ENCODE measurements at regions not wholly inside any gene's neighbourhood (a gene's known extent, or its start where the extent isn't known, plus 50 kb on each side); places are given as distances from the start of the nearest gene placed in this dataset.
"Not testable (repeated sequence)": the region's sequence is repeated elsewhere in the genome, so short reads cannot be mapped to it uniquely, and the experiment has no call there.

DNA sequence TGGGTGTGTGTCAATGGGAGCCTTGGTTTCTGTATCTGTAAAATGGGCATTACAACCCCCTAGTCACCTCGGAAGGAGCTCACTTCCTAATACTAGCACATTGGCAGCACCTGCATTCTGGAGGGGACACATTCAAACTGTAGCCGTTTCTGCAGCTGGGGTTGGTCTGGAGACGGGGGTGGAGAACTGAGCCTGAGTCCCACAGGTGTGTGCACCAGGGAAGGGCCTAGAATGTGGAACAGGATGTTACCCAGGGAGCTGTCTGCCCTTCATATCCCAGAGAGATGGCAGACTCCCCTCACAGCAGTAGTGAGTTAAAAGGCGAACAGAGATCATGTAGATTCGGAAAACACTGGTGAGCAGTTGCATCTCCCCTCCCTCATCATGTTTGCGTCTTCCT is 272.8 kb upstream of the ZNF32 start:
- no peak for DNase-seq (ENCODE audit: low read depth in 1 of 2, low spot score in 1 of 2)

DNA sequence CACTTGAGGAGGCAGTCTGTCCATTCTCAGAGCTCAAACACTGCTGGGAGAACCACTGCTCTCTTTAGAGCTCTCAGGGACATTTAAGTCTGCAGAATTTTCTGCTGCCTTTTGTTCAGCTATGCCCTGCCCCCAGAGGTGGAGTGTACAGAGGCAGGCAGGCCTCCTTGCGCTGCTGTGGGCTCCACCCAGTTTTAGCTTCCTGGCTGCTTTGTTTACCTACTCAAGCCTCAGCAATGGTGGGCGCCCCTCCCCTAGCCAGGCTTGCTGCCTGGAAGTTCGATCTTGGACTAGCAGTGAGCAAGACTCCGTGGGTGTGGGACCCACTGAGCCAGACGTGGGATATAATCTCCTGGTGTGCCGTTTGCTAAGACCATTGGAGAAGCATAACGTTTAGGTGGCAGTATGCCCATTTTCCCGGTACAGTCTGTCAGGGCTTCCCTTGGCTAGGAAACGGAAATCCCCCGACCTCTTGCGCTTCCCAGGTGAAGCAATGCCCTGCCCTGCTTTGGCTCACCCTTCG is 271.6 kb upstream of the ZNF32 start:
- not testable (repeated sequence) for DNase-seq (ENCODE audit: low read depth in 1 of 2, low spot score in 1 of 2)

DNA sequence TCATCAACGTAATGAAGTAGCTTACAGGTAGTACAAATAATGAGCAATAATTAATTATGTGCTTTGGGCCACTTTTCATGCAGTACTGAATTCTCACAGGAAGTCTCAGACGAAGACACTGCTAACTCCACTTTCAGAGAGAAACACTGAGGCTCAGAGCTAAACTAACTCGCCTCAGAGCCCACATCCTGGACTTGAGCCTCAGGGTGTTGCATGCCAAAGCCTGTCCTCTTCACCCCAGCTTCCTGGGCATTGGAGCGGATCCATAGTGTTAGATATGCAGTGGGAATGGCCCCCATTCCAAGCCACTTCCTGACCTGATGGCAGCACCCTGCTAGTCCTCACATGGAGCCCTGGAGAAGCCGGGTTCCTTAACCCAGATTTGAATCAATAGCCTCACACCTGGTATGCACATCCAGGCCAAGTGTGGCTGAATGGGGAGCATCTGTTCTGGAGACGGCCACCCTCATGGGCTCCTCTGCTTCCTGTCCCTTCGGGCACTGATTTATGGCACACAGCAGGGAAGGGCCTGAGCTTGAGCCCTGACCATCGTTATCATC is 265.1 kb upstream of the ZNF32 start:
- DNase-seq (ENCODE audit: low read depth in 1 of 2, low spot score in 1 of 2) = no peak

DNA sequence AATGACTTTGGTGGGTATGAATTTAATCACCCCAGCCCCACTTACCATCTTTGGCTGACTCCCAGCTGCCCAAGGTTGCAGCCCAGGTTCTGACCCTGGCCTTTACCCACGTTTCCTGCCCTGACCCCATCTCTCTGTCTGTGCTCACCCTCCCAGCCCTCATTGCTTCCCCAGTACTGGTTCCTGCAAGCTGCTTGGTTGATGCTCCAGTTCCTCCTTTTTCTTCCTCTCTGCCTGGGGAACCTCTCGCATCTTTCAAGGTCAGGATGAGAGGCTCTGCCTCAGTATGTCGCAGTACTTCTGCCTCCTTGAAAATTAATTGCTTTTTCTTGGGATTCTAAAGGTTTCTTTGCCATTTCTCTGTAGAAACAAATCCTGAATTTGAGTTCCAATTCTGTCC is 263.8 kb upstream of the ZNF32 start:
- DNase-seq (ENCODE audit: low read depth in 1 of 2, low spot score in 1 of 2) = no peak

DNA sequence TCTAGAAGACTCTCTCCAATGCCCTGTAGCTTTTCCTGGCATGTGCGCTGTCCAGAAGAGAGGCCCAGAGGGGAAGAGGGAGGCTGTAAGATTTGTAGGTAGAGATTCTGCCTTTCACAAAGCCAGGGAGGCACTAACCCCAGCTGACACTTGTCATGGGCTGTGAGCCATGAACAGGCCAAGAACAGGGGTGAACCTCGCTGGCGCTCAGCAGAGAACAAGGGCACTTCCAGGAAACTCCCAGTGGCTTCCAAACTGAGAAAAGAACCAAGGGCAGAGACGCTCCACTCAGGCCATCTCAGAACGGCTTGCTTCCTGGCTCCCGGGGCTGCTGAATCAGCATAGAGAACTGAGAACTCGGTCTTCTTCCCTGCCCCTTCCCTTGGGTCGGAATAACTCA is 257.8 kb upstream of the ZNF32 start:
- DNase-seq (ENCODE audit: low read depth in 1 of 2, low spot score in 1 of 2) = no peak

DNA sequence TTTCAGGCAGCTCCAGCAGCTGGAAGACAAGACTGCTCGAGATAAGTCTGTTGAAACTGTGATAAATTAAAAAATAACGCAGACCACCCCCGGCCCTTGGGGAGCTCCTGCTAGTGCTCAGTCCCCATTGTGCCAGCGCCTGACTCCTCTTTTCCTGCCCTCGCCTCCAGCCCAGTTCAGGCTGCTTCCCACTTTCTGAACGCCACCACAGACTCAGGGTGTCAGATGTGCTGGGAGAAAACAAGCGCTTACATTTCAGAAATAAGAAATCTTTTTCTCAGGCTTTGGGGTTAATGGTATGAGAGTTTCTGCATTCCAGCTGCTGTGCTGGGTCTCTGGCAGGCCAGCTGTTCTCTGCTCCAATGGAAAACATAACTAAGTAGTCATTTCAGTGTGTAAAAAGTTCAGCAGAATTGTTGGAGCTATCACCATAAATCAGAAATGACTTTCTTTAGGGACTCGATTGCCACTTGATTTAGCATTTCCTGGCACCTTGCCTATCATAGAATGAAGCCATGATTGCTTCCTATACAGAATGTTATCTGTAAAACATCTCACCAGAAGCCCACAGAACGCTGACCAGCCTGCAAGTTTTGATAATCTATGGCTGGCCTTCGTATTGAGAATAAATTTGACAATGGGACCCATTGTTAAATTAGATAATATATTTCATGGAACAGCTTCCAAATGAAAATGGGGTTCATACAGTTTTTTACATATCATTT is 257.0 kb upstream of the ZNF32 start:
- no peak for DNase-seq (ENCODE audit: low read depth in 1 of 2, low spot score in 1 of 2)

DNA sequence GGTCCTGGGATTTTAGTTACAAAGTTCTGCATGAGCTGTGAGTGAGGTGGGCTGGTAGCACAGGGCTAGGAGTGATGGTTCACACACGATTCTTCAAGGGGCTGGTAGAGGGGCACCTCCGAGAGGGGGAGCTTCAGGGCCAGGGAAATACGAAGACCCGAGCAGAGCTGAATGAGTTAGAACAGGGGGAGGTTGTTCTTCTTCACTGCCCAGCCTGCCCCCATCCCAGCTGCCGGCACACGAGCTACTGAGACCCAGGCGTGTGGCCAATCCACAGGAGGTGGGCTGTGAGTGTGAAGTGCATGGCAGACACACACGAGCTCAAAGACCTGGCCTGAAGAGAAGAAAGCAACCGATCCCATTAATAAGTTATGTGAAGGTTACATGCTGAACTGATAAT is 256.2 kb upstream of the ZNF32 start:
- DNase-seq (ENCODE audit: low read depth in 1 of 2, low spot score in 1 of 2) = no peak

DNA sequence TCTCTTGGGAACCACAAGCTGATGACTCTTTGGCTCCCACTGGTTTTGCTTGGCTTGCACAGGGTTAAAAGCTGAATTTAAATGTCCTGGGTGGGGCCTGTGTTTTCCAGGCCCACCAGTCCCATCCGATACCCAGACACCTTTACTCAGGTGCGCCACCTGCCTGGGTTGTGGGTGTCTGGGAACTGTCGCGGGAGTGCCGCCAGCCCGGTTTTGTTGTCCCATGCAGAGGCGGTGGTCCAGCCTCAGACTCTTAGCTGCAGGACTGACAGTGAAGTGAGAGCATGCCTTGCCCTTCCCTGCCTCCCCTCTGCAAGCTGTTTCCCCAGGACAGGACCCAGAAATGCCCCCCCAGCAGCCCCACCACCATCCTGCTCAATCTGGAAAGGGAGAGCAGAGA is 255.6 kb upstream of the ZNF32 start:
- DNase-seq (ENCODE audit: low read depth in 1 of 2, low spot score in 1 of 2) = no peak

DNA sequence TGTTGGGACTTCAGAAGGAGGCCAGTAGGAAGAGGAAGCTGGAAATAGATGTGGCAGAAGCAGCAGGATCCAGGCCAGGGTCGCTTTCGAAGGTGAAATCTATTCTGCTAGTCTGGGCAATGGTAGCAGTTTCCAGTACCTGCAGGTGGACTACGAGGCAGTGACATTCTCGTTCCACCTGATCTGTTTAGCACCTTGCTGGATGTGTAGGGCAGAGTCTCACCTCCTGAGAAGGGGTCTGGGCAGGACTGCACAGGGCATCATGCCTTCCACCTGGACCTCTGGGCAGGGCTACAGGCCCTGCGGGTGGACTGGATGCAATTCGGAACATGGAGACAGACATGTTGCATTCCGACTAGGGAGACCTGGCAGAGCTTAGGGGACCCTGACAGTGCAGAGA is 254.8 kb upstream of the ZNF32 start:
- DNase-seq (ENCODE audit: low read depth in 1 of 2, low spot score in 1 of 2) = no peak

DNA sequence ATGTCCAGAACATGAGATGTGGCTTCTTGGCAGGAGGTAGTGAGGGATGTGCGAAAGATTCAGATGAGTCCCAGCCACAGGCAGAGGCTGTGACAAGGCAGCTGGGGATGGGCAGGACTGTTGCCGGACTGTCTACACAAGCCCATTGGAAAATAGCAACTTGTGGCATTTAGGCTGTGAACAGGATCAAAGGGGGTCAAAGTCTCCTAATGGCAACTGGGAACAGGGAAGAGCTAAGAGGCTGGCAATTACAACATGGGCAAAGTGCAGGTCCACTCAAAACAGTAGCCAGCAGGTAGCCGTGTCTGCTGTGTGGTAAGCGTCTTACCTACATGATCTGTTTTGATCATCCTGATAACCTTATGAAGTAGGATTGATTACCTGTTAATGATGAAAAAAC is 254.2 kb upstream of the ZNF32 start:
- no peak for DNase-seq (ENCODE audit: low read depth in 1 of 2, low spot score in 1 of 2)

DNA sequence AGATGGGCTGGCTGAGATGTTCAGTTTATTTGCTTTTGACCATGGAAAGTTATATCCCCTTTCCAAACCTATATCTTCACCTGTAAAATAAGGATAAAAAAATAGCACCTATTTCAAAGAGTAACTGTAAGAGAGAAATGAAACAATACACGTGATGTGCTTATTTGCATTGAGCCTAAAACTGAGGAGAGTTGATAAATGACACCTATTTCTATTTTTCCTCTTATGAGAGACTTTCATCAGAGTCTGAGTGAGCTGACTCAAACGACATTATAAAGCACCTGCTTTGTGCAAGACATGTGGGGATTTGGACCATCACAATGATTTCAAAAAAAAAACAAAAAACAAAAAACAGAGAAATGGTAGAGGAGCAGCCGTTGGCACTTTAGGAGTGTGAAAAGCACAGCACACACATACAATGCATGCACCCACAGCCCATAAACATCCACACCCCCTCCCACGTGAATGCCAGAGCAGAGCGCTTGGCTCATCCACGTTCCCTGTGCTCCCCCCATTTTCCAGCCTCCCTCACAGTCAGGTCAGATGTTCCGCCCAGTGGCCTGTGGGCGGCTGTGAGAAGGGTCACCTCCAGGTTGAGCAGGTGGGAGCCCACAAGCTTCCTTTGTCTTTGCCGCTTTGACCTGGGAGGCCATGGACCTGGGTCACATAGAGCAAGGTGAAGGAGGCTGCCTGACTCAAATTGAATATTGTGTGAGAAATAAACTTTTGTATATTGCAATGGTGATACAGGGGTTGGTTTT is 253.2 kb upstream of the ZNF32 start:
- DNase-seq (ENCODE audit: low read depth in 1 of 2, low spot score in 1 of 2) = no peak

DNA sequence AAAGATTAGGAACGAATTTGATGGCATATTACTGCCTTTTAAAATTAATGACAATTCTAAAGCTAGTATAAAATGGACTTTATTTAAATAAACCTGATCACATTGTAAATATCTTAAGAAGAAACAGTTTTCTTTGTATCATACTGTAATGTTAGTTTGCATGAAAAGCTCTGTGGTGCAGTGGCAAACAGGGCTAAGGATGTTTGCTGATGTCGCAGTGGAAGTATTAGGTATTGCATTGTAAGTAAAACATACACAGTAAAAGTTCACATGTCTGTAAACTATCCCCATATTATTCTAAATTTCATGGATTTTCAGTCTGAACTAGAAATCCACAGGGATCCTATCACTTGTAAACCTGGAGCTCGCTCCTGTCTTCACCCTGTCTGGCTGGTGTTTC is 252.6 kb upstream of the ZNF32 start:
- no peak for DNase-seq (ENCODE audit: low read depth in 1 of 2, low spot score in 1 of 2)

DNA sequence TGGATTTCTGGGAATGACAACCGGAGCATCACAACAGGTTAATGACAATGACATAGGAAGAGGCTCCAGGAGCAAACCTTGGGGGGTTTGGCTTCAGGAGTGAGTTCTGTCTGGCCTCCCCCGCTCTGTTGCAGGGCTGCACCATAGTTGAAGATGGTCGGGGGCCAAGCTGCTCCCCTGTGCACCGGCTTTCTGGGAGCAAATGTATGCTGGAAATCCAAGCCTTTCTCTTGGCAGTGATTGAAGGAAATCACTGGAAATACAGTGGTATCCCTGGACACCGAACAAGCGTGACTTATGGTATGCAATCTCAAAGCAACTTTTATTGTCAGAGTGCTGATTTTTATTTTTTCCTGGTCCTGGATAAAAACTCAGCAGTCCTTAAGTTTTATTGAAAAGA is 251.9 kb upstream of the ZNF32 start:
- no peak for DNase-seq (ENCODE audit: low read depth in 1 of 2, low spot score in 1 of 2)

DNA sequence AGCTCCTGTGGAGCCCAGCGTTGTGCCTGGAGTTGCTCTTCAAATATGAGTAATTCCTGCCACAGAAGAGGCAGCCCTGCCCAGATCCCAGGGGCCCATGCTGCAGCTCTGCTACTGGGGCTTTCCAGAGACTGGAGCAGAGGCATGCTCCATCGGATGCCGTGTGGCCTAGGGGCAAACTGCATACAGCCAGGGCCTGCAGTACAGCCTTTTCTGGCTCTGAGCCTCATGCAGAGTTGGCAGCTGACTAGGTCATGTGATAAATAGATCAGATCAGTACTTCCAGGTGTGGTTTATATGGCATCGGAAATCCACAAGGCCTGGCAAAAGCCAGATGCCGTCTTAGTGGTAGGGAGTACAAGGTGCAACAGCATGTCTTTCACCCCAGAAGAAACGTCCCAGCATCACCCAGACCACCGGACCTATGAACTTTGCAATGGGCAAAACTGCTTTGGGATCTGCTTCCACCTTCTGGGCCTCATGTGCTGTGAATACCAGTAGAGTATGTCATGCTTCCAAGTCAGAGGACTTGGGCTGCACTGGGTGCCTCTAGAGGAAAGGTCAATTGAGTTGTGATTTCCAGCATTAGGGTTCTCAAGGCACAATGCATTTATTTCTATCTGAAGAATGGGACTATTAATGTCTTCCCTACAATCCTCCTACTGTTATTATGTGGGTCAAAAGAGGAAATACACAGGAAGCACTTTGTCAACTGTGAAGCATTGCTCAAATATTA is 250.7 kb upstream of the ZNF32 start:
- DNase-seq (ENCODE audit: low read depth in 1 of 2, low spot score in 1 of 2) = no peak

DNA sequence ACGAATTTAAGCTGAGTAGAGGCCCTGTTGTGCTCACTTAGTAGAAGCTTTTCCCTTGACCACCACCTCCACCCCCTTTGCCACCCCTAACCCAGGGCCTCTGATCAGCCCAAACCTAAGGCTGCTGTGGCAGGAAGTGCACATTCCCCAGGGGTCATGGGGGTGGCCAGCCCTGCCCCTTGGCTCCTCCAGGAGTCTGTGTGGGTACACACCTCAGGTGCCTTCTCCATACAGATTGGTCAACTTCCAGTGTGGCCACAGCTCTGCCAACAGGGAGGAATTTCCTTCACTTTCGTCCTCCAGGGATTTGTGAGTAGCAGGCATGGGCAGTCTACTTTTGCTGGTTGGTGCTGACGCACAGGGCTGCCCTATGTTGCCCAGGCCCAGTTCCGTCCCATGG is 249.9 kb upstream of the ZNF32 start:
- DNase-seq (ENCODE audit: low read depth in 1 of 2, low spot score in 1 of 2) = no peak

DNA sequence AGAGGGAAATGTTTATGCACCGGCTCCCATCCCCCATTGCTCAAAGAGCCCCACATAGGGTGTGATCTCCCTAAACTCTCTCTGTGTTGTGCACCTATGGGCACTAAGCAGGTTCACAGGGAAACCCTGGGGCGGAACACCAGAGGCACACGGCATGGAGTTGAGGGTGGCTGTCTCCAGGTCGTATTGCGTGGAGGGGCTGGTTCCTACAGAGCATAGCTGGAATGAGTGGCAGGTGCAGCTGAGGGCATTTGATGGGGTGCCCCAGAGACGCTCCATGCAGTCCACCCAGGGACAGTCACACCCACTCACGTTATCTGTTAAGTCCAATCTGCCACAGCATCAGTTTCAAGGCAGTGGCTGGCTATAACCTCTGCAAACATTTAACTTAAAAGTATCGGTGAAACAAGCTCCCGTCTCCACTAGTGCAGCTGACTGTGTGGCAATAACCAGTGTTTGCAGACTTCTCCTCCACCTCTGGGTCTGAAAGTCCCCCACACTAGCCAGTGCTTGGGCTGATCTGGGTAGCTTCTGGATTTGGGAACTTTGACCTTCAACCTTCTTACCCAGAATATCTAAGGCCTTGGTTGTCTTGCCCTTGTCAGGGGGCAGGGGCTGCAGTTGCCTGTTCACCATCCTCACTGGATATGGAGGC is 249.2 kb upstream of the ZNF32 start:
- no peak for DNase-seq (ENCODE audit: low read depth in 1 of 2, low spot score in 1 of 2)

DNA sequence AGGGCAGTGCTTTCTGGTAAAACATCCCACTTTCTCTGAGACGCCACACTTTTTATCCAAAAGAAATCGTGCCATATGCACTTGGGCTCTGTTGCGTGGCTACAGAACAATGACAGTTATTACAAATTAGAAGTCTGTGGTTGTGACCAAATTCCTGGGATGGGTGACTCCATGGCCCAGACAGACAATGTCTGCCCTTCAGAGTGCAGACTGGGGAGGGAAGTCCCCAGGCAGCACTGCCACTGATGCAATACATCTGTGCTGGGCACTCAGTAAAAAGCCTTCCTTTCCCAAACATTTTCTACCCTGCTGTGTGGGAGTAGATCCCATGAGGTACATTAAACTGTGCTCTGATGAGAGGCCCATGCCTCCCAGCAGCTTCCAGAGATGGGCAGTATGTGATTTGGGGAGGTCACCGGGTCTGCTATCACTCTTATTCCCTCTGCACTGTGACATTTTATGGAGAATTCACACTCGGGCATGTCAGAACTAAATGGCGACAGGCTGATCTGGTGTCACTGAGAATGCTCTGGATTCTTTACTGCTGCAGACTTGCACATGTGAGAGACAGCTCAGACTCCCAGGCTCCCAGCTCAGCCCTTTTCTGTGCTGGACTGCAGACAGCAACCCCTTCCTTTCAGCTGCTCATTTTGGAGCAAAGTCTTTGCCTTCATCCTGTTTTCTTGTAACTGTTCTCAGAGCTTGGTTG is 243.5 kb upstream of the ZNF32 start:
- DNase-seq (ENCODE audit: low read depth in 1 of 2, low spot score in 1 of 2) = no peak

DNA sequence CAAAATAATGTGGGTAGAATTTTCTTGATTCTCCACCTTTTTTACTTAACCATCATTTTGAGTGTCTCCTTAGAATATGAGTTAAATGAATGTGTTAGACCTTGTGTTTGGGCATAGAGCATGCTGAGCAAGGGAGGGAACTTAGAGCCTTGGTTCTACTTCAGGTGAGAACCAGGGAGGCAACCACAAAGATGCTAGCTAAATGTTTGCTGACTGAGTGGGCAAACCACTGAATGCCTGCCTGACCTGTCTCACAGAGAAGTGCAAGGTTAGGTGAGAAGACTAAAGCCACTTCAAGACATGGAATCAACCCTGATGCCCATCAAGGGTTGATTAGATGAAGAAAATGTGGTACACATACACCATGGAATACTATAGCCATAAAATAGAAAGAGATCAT is 242.6 kb upstream of the ZNF32 start:
- DNase-seq (ENCODE audit: low read depth in 1 of 2, low spot score in 1 of 2) = no peak

DNA sequence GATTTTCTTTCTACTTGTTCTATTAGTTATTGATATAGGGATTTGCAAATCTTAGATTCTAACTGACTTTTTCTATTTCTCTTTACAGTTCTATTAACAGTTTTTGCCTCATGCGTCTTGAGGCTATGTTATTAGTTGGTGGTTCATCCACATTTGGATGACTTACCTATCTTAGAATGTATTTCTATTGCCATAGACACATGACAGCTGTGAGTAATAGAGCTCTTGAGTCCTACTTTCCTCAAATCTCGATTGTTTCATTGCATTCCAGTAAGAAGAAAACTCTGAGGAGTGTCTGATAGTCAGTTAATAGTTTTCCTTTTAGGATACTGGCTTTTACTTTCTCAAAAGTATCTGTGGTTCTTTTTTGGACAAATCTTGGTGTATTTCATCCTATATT is 241.4 kb upstream of the ZNF32 start:
- no peak for DNase-seq (ENCODE audit: low read depth in 1 of 2, low spot score in 1 of 2)

DNA sequence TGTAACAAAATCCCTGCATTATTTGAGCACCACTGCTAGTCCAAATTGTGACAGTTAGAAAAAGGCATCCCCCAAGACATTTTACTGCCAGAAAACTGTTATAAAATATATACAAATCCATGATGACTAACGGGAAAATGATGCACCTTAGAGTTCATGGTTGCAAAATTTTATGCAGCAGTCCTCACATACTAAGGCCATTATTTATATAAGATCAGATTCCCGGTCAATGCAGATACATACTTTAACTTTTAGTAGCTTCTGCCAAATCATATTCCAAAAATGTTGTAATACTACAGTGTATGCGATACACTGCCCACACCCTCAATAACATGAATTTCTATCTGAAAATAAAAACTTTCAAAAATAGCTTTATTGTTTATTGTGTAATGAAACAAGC is 239.9 kb upstream of the ZNF32 start:
- DNase-seq (ENCODE audit: low read depth in 1 of 2, low spot score in 1 of 2) = no peak

DNA sequence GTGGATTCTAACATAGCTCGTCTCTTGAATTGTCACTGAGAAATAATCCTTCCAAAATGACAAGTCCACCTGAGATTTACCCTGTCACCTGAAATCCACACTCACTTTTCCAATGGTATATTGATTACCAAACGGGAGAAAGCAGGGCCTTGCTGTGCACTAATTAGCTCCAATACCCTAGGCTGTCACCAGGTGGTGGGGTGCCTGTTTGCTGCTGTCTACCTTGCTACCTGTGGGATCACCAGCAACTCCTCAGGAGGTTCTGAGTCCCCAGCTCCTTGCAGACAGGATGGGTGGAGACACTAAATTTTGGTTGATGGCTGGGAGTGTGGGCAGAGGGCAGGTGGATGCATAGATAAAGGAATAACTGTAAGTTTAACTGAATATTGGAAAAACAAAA is 237.2 kb upstream of the ZNF32 start:
- no peak for DNase-seq (ENCODE audit: low read depth in 1 of 2, low spot score in 1 of 2)

Data from stimulated activated CD4-positive, alpha-beta T cell treated with anti-CD3 and anti-CD28 coated beads, Interleukin-15, amount 100 ng/mL, for 1 hour (primary cell).